ENCODE measurements at regions not wholly inside any gene's neighbourhood (a gene's known extent, or its start where the extent isn't known, plus 50 kb on each side); places are given as distances from the start of the nearest gene placed in this dataset.

- H3K36me3 Mint-ChIP-seq (ENCODE audit: low read depth): peaks cover 10% of the 10 kb centered on the region
- H3K4me3 Mint-ChIP-seq: no peak overlapping the region
- H3K27ac Mint-ChIP-seq: no peak overlapping the region
- H3K27me3 Mint-ChIP-seq (ENCODE audit: low read depth): peaks cover 27% of the 10 kb centered on the region
- no peak for TF ChIP-seq CTCF (IDR thresholded peaks at IDR 0.05; ENCODE audit: unreplicated experiment in 3 of 3)
- peaks cover 26% of the 10 kb centered on the region for H3K9me3 Mint-ChIP-seq
- H3K4me1 Mint-ChIP-seq: no peaks in the 10 kb centered on the region
These were observed 244.4 kb downstream of the MATN1 start for GRCh38 chr1:30478799-30479563.

- Mint-ChIP-seq H3K4me3 (no peak overlapping the region), H3K27me3 (ENCODE audit: low read depth) (peaks cover 32% of the 10 kb centered on the region), H3K27ac (no peak overlapping the region), H3K36me3 (ENCODE audit: low read depth) (peaks cover 10% of the 10 kb centered on the region), H3K4me1 (no peaks in the 10 kb centered on the region), H3K9me3 (peaks cover 22% of the 10 kb centered on the region)
- TF ChIP-seq CTCF (IDR thresholded peaks at IDR 0.05; ENCODE audit: unreplicated experiment in 3 of 3): no peak
These were observed 245.1 kb downstream of the MATN1 start for GRCh38 chr1:30478283-30478682.

GRCh38 chr1:30477588-30477987, 245.8 kb downstream of the MATN1 start:
- peaks cover 10% of the 10 kb centered on the region for H3K36me3 Mint-ChIP-seq (ENCODE audit: low read depth)

GRCh38 chr1:30476911-30477459, 246.4 kb downstream of the MATN1 start:
- H3K4me1 Mint-ChIP-seq: no peaks in the 10 kb centered on the region
- peaks cover 8% of the 10 kb centered on the region for H3K36me3 Mint-ChIP-seq (ENCODE audit: low read depth)
- TF ChIP-seq CTCF (IDR thresholded peaks at IDR 0.05; ENCODE audit: unreplicated experiment in 3 of 3): no peak
- H3K27ac Mint-ChIP-seq: no peak overlapping the region
- H3K27me3 Mint-ChIP-seq (ENCODE audit: low read depth): peaks cover 43% of the 10 kb centered on the region
- H3K9me3 Mint-ChIP-seq: peaks cover 18% of the 10 kb centered on the region
- H3K4me3 Mint-ChIP-seq: no peak overlapping the region

More at GRCh38 chr1:30477588-30477987, 245.8 kb downstream of the MATN1 start:
- TF ChIP-seq CTCF (IDR thresholded peaks at IDR 0.05; ENCODE audit: unreplicated experiment in 3 of 3): no peak
- H3K27ac Mint-ChIP-seq: no peak overlapping the region
- H3K4me1 Mint-ChIP-seq: no peaks in the 10 kb centered on the region
- H3K27me3 Mint-ChIP-seq (ENCODE audit: low read depth): peaks cover 38% of the 10 kb centered on the region
- H3K9me3 Mint-ChIP-seq: peaks cover 21% of the 10 kb centered on the region
- H3K4me3 Mint-ChIP-seq: no peak overlapping the region

GRCh38 chr1:30476476-30476875, 246.9 kb downstream of the MATN1 start:
- H3K9me3 Mint-ChIP-seq: peaks cover 13% of the 10 kb centered on the region
- H3K27me3 Mint-ChIP-seq (ENCODE audit: low read depth): peaks cover 44% of the 10 kb centered on the region
- H3K36me3 Mint-ChIP-seq (ENCODE audit: low read depth): peaks cover 4% of the 10 kb centered on the region
- H3K4me3 Mint-ChIP-seq: no peak overlapping the region
- H3K27ac Mint-ChIP-seq: no peak overlapping the region
- no peak for TF ChIP-seq CTCF (IDR thresholded peaks at IDR 0.05; ENCODE audit: unreplicated experiment in 3 of 3)
- no peaks in the 10 kb centered on the region for H3K4me1 Mint-ChIP-seq

GRCh38 chr1:30475966-30476365, 247.4 kb downstream of the MATN1 start:
- Mint-ChIP-seq H3K27me3 (ENCODE audit: low read depth) (peaks cover 50% of the 10 kb centered on the region), H3K36me3 (ENCODE audit: low read depth) (peaks cover 4% of the 10 kb centered on the region), H3K4me1 (no peaks in the 10 kb centered on the region), H3K4me3 (no peak overlapping the region), H3K27ac (no peak overlapping the region), H3K9me3 (peaks cover 13% of the 10 kb centered on the region)
- TF ChIP-seq CTCF (IDR thresholded peaks at IDR 0.05; ENCODE audit: unreplicated experiment in 3 of 3): no peak
